ENCODE measurements at regions not wholly inside any gene's neighbourhood (a gene's known extent, or its start where the extent isn't known, plus 50 kb on each side); places are given as distances from the start of the nearest gene placed in this dataset.

GRCh38 chr16:65525707-65526106 lies 403.8 kb upstream of the CDH11 start:
- no peak for DNase-seq

GRCh38 chr16:65524997-65525396 lies 403.1 kb upstream of the CDH11 start:
- DNase-seq: no peak

DNA sequence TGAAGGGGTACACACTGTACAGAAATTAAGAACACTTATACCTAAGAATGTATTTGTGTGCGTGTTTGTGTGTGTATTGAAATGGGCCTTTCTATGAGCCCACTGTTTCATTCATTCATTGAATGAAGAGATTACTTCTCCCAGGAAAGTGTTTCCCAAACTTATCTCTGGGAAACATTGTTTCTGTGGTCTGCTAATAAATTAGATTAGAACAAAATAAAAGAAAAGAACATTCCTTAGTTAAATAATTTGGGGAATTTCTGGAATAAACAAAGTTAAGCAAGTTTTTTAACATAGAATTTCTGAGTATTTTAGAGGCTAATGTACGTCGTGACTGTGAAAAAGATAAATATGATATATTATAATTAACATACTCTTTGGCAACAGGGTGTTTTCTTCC lies 402.4 kb upstream of the CDH11 start:
- DNase-seq: no peak

- DNase-seq: no peak
Observed at GRCh38 chr16:65523283-65523944, 401.6 kb upstream of the CDH11 start.

- no peak for DNase-seq
Observed at GRCh38 chr16:65522412-65522811, 400.5 kb upstream of the CDH11 start.

DNA sequence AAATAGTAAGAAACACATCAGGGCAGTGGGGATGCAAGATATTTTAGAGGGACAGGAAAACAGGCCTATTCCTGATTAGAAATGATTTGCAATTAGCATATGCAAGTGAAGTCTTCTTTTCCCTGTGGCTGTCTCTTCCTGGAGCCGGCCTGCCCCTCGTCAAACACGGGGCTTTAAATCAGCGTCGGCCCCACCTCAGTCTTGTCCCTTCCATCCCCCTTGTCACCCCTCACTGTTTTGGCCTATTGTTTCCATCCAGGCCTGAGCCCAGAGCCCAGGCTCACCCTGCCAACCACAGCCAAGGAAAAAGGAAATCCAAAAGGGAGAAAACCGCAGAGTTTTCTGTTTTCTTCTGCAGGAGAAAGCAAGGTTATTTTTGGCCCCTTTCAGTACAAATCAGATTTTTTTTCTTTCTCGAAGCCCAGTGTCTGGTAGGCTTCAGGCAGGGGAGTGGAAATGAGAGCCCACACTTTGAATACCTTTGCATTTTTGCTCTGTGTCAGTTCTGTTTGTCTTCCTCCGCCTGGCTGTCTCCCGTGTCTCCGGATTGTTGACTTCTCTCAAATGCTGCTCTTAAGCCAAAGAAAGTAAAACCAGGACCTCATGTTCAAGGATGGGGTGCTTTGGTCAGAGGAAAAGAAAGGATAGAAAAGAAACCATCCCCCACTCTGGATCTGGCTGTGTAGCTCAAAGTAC lies 399.9 kb upstream of the CDH11 start:
- DNase-seq: no peak

GRCh38 chr16:65519402-65519801 lies 397.5 kb upstream of the CDH11 start:
- DNase-seq: no peak

DNA sequence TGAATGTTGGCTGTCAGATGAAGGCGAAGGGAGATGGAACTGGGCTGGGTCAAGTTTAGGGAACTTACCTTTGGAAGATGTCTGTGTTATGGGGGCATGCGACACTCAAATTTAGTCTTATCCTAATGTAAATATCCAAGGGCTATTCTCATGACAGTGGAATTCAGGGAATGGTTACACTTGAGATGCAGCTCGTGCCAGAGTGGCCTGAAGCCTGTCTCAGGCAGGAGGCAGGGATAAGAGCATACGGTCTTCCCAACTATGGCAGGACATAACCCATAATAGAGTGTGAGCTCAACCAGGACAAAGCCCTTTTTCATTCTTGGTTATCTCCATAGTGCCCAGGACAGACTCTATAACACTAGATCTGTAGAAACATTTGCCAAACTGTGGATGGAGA lies 393.3 kb upstream of the CDH11 start:
- DNase-seq: no peak

DNA sequence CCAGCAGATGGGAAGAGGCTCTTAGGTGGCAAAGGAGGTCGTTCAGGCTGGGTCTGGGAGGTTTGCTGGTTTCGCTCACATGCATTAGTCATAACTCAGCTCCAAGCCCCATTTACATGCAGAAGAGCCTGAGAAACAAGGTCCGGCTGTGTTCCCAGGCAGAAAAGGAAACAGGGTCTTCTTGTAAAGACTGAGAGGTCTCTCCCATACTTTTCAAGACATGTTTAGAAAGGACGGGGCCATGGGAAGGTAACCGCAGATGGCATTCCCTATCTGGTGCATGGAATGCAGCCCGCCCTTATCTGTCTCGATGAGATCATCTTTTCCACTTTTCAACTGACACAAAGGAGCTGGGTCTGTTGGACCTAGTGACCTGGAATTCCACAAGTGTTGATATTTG lies 389.0 kb upstream of the CDH11 start:
- no peak for DNase-seq

- no peak for DNase-seq
Observed at GRCh38 chr16:65510241-65510640, 388.4 kb upstream of the CDH11 start.

- DNase-seq: no peak
Observed at GRCh38 chr16:65509172-65509571, 387.3 kb upstream of the CDH11 start.

DNA sequence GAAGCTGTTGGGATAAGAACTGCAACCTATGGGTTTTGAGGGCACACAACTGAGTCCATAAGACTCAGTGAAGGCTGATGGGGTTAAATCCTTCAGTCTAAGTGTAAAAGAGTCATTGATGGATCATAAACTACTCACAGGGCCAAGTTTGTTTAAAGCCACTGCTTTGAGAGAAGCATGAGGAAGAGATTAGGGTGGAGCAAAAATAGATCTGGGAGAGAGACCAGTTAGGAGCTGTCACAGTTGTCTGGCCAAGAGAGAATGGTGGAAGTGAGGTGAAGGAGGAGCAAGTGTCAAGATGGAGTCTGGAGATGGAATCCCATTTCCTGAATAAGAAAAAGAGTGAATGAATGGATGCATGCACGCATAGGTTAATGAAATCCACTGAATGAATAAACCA lies 379.1 kb upstream of the CDH11 start:
- no peak for DNase-seq

GRCh38 chr16:65500007-65500406 lies 378.1 kb upstream of the CDH11 start:
- no peak for DNase-seq

- no peak for DNase-seq
Observed at GRCh38 chr16:65499566-65499965, 377.7 kb upstream of the CDH11 start.

DNA sequence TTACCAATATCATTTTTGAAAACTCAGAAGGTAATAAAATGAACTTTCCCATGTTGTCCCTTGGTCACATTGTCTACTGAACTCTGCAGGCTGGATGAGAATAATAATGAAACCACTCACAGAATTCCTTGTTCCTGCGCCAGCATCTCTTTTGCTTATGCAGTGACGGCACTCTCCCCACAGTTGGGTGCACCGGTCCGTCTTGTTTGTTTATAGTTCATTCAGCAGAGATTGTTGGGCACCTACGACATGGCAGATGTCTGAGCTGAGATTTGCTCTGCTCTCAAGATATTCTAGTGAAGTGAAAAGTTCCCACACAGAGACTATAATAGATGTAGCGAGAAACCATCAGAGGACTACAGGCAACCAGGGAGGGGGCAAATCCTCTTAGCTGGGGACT lies 375.7 kb upstream of the CDH11 start:
- DNase-seq: no peak

DNA sequence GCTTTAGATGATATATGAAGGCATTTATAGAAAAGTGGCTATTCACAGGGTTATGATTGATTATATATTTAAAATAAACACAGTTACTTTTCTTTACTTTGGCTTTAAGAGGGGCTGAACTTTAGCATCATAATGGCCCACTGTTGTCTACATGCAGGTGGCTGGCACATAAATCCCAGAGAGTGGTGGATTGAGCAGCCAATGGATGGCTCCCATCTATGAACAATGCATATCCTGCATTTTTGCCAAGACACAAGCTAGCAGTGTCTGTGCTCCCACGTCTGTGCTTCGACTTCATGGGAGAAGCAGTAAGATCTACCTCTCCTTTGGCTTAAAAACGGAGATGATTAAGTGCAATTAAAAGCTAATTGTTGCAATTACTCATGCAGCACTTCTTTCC lies 373.2 kb upstream of the CDH11 start:
- DNase-seq: no peak

DNA sequence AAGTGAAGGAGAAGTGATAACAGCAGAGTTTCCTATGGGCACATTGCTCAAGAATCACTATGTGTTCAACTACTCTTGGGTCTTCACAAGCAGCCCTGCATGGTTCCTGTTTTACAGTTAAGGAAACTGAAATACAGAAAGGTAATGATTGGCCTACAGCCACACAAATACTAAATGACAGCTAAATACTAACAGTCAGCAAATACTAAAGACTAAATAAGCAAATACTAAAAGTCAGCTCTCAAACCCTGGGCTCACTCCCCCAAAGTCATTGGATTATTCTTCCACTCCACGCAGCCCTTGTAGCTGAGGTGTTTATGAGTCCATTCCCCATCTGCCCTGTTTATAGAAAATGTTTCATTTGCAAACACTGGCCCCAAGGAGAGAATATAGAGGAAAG lies 372.7 kb upstream of the CDH11 start:
- DNase-seq: no peak

DNA sequence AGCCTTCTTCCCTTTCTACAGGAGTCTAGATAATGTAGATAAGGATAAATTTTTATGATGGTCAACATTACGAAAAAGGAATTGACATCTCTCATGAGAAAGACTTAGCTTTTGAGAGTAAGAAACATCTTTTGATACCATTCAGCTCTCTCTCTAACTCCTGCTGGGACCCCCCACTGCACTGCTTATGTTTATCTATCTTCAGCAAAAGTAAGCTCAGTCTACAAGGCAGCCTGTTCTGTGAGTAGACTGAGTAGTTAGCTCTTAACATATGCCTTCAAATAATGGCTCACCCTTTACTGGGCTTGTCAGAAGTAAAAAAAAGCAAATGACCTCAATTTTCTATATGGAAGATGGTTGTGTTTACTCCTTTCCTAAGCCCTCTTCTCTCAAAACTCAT lies 372.2 kb upstream of the CDH11 start:
- no peak for DNase-seq

- DNase-seq: no peak
Observed at GRCh38 chr16:65490286-65490685, 368.4 kb upstream of the CDH11 start.

- DNase-seq: no peak
Observed at GRCh38 chr16:65489531-65490023, 367.7 kb upstream of the CDH11 start.

- no peak for DNase-seq
Observed at GRCh38 chr16:65487231-65487630, 365.4 kb upstream of the CDH11 start.

DNA sequence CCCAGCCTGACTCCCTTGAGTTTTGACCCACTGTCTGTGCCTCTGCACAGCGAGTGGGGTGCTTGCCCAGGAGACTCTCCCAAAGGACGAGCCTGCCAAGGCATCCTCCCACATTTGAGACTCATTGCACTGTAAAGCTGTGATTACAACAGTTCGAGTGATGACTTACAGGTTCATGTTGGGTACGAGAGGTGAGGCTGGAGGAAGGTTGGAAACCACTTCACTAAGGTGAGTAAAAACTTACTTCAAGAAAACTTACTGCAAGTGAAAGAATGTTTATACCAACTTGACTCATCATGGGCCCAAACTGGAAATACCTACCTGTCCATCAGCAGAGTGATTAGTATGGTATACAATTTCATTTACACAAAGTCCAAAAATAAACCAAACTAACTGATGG lies 360.1 kb upstream of the CDH11 start:
- no peak for DNase-seq

DNA sequence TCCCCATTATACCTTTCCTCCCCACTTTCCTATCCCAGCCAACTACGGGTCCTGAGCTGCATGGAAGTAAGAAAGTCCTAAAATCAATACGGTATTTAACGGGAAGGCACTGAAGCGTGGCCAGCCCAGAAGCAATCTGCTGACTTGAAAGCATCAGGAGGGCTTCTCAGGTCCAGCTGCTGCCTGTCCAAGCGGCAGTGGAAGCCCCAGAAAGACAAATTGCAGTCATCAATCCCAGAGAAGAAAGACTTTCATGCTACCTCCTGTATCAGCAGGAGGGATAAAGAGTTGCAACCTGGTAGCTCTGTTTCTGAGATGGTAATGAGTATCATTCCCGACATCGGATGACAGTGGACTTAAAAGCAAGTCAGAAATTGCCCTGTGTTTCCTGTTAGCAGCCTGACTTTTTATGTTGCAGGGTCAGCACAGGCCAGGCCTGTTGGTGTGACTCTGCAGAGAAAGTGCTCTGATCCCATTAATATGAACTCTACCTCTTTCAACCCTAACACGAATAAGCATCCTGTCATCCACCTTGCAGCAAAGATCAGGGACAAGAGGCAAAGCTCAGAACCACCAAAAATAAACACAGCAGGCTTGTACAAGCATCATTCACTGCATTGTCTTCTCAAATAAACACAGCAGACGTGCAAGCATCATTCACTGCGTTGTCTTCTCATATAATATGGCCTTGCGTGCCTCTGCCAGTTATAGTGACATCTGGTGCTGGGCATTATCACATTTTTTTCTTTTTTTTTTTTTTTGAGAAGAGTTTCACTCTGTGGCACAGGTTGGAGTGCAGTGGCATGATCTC lies 358.6 kb upstream of the CDH11 start:
- DNase-seq: no peak

DNA sequence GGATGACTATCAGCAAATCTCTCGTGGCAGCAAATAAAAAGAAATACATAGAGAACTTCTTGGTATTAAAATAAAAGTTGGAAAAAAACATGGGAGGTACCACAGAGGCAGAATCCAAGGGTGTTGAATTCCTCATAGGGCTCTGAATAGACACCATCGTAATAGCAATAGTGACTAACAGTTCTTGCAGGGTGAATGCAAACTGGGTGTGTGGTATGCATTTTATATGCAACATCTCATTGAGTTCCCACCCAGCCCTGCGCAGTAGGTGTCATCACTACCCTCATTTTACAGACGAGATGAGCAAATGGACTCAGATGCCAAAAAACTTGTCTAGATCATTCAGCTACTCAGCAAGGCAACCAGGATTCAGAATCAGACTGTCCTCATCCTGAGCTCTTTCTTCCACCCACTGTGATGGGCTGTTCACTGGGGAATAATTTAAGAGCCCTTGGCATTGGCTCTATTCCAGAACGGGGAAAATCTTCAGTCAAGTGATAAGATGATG lies 354.6 kb upstream of the CDH11 start:
- DNase-seq: no peak

Data from NCI-H1417 (cell line).